ENCODE measurements at regions not wholly inside any gene's neighbourhood (a gene's known extent, or its start where the extent isn't known, plus 50 kb on each side); places are given as distances from the start of the nearest gene placed in this dataset.
"Not testable (repeated sequence)": the region's sequence is repeated elsewhere in the genome, so short reads cannot be mapped to it uniquely, and the experiment has no call there.

- H3K4me3 ChIP-seq, result no peak overlapping the region
- no peaks in the 10 kb centered on the region for H3K9me3 ChIP-seq (replicated peaks)
- H3K27ac ChIP-seq, result no peak overlapping the region
- peak in 1 of 2 experiments; percentile 22 for DNase-seq
- H3K27me3 ChIP-seq, result no peaks in the 10 kb centered on the region
- H3K4me1 ChIP-seq, result no peaks in the 10 kb centered on the region
- H3K36me3 ChIP-seq, result no peaks in the 10 kb centered on the region
These were observed 51.9 kb upstream of the USP9X start for GRCh38 chrX:41033299-41033698.

- not testable (repeated sequence) for H3K27me3 ChIP-seq; H3K4me1 ChIP-seq; H3K4me3 ChIP-seq; H3K9me3 ChIP-seq (replicated peaks); H3K27ac ChIP-seq; H3K36me3 ChIP-seq; DNase-seq
These were observed 50.3 kb upstream of the USP9X start for GRCh38 chrX:41034902-41035301.
